ENCODE measurements at regions not wholly inside any gene's neighbourhood (a gene's known extent, or its start where the extent isn't known, plus 50 kb on each side); places are given as distances from the start of the nearest gene placed in this dataset.

GRCh38 chr14:97564334-97564733, 767.2 kb downstream of the VRK1 start:
- TF ChIP-seq CTCF (IDR thresholded peaks at IDR 0.05; ENCODE audit: low read depth, low read length) = no peak
- TF ChIP-seq POLR2A (IDR thresholded peaks at IDR 0.05; ENCODE audit: extremely low read depth, insufficient read length) = no peak
- no peak for TF ChIP-seq MYC (IDR thresholded peaks at IDR 0.05; ENCODE audit: low read depth, low read length)
- TF ChIP-seq MAX (IDR thresholded peaks at IDR 0.05; ENCODE audit: low read depth, low read length) = no peak

All from NB4 (cell line).